ENCODE measurements at regions not wholly inside any gene's neighbourhood (a gene's known extent, or its start where the extent isn't known, plus 50 kb on each side); places are given as distances from the start of the nearest gene placed in this dataset.

DNA sequence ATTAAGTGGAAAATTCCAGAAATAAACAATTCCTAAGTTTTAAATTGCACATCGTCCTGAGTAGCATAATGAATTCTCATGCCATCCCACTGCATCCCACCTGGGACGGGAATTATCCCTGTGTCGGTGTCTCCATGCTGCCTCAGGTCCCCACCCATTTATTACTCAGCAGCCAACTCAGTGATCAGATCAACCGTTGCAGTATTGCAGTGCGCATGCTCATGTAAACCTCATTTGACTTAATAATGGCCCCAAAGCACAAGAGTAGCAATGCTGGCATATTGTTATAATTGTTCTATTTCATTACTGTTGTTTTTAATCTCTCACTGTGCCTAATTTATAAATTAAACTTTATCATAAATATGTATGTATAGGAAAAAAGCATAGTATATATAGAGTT is 214.4 kb downstream of the METTL4 start:
- no peak for DNase-seq (ENCODE audit: low read depth in 2 of 2)

DNA sequence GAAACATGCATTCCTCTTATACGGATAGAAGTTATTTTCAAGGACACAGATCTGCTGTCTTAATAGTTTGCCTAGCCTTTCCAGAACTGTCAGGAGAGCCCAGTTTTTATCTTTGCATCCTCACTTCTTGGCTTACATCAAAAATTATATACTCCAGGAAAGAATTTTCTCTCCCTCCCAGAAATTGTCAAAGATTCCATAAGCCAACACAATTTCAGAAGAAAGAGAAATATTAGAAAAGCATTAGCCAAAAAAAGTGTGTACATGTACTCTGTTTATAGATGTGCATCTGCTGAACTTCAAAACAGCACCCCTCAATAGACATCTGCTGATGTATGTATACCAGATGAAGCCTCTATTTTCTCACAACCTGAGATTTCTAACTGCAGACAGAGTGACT is 210.4 kb downstream of the METTL4 start:
- no peak for DNase-seq (ENCODE audit: low read depth in 2 of 2)

DNA sequence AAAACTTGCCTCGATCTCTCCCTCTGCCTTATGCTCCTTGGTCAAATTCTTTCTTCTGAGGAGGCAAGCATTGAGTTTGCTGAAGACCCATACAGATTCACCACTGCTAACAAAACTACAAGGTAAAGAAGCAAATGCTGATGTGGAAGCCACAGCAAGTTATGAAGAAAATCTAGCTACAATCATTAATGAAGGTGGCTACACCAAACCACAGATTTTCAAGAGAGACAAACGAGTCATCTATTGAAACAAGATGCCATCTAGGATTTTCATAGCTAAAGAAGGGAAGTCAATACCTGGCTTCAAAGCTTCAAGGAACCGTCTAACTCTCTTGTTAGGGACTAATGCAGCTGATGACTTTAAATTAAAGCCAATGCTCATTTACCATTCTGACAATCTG is 203.2 kb downstream of the METTL4 start:
- no peak for DNase-seq (ENCODE audit: low read depth in 2 of 2)

DNA sequence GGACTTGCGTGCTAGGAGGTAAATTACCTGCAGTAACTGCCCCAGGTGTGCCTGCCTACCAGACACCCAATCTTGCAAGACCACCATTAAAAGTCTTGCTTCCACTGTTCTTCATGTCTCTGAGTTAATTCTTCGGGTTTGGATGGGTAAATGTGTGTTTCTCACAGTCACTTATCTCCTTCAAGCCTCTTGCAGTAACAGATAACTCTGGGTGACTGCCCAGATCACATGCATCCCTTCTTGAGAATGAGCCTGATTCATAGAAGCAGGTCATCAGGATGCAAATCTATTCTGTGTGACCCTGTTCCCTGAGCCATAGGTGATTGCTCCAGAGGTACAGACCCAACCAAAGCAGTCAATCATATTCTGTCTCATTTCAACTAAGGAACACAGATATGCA is 194.6 kb downstream of the METTL4 start:
- DNase-seq (ENCODE audit: low read depth in 2 of 2) = no peak

DNA sequence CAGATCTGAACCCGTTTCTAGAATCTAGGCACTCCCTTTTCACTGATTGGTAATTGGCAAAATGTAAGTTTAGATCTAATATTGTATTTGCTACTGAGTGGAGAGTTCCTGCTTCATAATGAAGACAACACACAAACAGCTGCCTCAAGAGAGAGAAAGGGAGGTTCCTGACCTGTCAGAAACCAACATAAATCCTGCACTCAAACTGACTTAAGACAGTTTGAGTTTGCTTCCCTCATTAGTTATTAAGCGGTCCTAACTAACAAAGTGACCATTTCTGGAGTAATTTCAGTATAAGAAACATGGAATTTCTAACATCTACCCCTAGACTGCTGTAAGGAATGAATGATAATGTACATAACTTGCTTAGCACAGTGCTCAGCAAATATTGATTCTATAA is 191.2 kb downstream of the METTL4 start:
- DNase-seq (ENCODE audit: low read depth in 2 of 2) = no peak

DNA sequence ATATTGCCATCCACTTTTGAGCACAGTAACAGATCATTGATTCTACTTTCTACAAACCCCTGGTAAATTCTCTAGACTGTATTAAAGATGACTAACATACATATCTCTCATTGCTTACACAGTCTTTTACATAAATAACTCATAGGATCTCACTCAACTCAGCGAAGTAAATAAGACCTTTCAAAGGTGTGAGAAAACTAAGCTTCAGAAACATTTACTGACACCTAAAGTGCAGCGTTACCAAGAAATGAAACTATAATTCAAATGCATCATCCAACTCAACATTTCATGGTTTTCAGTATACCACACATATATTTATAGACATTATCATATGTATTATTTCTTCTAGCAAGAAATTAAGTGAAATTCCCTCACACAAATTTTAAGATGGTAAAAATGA is 189.8 kb downstream of the METTL4 start:
- DNase-seq (ENCODE audit: low read depth in 2 of 2) = no peak

DNA sequence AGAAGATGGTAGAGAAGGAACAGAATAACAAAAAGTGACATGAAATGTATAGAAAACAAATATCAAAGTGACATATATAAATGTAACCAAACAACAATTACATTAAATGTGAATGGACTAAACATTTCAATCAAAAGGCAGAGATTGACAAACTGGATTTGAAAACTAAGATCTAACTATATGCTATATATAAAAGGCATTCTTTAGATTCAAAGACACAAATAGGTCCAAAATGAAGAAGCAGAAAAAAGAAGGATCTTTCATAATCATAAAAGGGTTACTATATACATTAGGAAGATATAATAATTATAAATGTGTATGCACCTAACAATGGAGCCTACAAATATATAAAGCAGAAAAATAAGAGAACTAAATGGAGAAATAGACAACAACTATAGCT is 183.7 kb downstream of the METTL4 start:
- no peak for DNase-seq (ENCODE audit: low read depth in 2 of 2)

DNA sequence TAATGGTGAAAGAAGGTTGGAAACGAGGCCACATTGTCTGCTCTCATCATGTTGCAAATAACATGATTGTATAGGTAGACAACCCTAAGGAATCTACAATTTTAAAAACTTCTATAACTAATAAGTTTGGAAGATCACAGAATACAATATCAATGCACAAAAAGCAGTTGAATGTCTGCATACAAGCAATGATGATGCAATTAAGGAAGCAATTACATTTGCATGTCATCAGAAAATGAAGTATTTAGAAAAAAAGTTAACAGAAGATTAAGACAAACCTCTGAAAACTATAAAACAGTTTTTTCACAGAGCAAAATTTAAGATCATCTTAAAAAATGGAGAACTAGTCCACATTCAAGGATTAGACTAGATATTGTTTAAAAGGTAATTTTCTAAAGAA is 181.1 kb downstream of the METTL4 start:
- no peak for DNase-seq (ENCODE audit: low read depth in 2 of 2)

DNA sequence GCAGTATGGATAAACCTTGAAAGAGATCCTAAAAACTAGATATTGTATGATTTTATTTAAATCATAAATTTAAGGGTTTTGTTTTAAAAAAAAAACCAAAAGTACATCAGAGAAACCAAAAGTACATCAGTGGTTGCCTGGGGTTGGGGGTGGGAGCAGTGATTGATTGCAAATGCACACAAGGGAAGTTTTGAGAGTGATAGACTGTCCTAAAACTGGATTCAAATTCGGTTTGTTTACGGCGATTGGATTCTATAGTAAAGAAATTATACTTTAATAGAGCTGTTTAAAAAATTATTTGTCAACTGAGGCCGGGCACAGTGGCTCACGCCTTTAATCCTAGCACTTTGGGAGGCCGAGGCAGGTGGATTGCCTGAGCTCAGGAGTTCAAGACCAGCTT is 179.8 kb downstream of the METTL4 start:
- DNase-seq (ENCODE audit: low read depth in 2 of 2) = no peak

DNA sequence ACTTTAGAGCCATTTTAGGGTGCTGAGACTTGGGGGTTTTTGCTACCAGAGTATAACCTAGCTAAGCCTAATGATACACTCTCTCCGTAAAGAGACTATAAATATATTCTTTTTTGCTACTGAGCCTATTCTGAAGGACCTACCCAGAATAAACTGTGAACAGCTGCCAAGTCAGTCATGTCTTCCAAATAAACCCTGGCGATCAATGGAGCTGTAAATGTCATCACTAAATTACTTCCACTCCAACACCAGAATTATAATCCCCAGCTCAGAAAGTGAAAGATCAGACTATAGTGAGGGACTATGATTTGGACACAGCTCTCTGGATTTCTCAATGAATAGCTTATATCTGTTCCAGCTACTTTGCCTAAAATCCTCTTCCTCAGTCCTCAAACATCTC is 178.9 kb downstream of the METTL4 start:
- no peak for DNase-seq (ENCODE audit: low read depth in 2 of 2)

DNA sequence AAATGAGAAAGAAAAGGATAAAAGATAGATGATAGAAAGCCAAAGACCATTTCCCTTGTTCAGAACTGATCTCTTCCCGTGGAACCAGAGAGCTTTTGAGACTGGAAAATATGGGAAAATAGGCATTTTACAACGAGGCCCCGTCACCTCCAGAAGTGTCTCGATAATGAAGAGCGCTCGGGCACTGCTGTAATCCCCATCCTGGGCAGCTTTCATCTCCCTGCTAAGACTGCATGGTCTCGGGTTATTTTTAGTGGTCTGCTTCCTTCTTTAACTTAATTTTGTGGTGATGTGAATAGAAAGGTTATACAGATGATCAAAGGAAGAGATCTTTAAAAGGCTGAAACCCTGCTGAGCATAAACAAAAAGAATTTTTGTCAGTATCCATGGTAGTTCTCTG is 176.6 kb downstream of the METTL4 start:
- DNase-seq (ENCODE audit: low read depth in 2 of 2) = no peak

DNA sequence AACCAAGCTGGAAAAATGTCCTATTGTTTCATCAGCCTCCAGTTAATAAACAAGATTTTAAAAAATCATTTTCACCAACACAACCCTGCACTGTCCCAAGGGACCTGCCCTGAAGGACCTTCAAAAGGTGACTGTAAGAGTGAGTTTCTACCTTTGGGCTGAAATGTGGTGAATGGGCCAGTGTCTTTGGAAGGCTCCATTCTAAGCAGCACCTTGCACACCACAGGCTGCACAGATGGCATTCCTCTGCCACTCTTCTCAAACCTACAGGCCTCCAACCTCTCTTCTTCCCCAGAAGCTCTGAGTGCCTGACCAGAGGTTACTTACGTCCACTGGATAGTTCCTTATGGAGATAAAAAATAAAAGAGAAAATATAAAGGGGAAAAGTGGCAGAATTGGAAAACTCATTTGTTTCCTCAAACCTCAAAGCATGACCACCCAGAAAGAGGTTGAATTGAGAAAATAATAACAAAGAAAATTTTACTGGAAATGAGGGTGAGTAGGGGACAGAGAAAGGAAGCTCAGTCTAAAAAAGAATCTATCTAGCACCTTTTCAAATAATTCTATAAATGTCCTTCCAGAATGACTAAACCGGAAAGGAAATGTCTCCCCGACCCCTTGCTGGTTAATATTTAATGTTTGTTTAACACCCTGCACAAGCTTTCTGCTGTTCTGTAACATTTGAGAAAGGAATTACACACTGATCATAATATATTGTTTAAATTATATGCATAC is 175.7 kb downstream of the METTL4 start:
- DNase-seq (ENCODE audit: low read depth in 2 of 2) = no peak

DNA sequence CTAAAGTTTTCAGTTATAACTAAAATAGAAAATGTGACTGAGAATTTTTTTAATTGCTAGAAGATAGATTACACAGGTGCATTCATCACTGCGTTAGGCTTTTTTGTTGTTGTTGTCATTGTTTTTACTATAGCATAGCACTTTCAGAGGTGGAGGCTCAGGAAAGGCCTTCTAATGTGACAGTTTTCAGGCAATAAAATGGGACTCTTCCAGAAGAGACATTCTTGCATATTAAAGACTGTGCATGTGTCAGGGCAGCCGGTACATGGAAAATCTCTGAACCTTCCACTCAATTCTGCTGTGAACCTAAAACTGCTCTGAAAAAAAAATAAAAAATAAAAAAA is 175.2 kb downstream of the METTL4 start:
- no peak for DNase-seq (ENCODE audit: low read depth in 2 of 2)

DNA sequence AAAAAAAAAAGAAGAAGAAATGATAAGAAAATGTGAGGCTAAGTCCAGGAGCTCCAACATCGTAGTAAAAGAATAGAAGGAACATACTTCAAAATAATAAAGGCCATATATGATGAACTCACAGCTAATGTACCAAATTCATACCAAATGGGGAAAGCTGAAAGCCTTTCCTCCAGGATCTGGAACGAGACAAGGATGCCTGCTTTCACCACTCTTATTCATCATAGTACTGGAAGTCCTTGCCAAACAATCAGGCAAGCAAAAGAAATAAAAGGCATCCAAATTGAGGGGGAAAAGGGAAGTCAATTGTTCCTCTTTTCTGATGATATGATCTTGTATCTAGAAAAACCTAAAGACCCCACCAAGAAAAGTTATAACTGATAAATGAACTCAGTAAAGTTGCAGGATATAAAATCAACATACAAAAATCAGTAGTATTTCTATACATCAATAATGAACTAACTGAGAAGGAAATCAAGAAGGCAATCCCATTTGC is 170.6 kb downstream of the METTL4 start:
- DNase-seq (ENCODE audit: low read depth in 2 of 2) = no peak

DNA sequence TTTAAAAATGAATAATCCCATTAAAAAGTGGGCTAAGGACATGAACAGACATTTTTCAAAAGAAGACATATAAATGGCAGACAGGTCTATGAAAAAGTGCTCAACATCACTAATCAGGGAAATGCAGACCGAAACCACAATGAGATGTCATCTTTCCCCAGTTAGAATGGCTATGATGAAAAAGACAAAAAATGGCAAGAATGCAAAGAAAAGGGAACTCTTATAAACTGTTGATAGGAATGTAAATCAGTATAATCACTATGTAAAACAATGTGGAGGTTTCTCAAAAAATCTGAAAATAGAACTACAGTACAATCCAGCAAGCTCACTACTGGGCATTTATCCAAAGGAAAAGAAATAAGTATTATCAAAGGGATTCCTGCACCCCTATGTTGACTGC is 169.2 kb downstream of the METTL4 start:
- no peak for DNase-seq (ENCODE audit: low read depth in 2 of 2)

DNA sequence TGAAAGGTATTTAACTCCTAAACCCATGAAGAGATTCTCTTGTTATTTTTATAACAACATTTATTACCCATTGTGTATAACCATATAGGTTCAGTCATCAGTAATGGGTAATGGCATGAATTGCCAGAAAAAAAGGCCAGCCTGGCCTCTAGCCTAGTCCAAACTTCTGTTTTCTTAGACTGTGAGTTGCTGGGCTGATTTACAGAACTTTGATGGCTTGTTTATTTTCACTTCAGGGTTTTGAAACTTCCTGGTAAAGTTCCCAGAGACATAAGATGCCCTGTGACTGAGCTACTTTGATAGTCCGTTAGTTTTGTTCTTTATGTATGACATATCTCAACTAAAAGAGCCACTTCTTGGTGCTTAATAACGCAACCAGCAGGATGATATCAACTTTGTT is 164.8 kb downstream of the METTL4 start:
- DNase-seq (ENCODE audit: low read depth in 2 of 2) = no peak

DNA sequence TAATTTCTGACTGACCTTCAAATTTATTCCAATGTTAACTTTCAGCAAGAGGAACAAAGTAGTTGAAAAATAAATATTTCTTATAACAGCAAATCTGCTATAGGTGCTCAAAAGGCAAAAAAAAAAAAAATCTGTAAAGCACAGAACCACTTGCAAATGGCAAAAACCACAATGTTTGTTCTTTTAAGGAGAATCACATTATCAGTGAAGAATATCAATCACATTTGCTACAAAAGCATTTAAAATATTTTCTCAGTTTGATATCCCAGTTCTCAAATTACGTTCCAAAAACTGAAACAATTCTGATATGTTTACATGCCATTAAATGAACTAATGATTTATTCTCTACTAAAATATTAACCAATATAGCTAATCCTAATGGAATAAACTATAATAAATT is 163.3 kb downstream of the METTL4 start:
- no peak for DNase-seq (ENCODE audit: low read depth in 2 of 2)

DNA sequence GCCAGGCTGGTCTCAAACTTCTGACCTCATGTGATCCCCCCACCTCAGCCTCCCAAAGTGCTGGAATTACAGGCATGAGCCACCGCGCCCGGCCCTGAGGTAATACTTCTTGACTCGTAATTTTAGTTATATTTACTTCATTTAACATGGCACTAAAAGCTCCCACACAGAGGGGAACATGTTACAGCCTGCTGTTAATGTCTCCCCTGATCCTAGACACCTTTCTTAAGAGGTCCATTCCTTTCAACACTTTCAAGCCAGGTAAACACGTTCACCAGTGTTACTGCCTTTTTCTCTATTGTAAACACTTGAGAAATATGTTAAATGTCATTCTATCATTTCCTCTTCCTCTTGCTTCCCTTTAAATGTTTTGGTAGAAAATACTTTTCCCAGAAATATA is 161.4 kb downstream of the METTL4 start:
- DNase-seq (ENCODE audit: low read depth in 2 of 2) = no peak

DNA sequence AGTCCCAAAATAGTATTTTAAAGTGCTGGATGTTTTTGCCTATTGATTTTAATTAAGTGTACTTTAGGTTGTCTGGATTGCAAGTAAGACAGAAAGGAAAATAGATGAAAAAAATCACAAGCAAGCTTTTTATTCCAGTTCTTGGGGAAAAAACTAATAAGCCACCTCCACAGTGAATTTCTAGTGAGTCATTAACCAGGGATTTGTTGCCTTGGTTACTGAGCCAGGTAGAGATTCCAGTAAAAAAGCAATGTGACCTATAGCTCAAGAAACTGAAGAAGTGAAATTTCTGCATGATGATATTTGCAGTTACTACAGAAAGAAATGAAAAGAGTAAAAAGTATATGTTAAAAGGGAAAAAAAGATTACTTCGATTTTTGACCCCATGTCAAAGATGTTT is 160.6 kb downstream of the METTL4 start:
- DNase-seq (ENCODE audit: low read depth in 2 of 2) = no peak

DNA sequence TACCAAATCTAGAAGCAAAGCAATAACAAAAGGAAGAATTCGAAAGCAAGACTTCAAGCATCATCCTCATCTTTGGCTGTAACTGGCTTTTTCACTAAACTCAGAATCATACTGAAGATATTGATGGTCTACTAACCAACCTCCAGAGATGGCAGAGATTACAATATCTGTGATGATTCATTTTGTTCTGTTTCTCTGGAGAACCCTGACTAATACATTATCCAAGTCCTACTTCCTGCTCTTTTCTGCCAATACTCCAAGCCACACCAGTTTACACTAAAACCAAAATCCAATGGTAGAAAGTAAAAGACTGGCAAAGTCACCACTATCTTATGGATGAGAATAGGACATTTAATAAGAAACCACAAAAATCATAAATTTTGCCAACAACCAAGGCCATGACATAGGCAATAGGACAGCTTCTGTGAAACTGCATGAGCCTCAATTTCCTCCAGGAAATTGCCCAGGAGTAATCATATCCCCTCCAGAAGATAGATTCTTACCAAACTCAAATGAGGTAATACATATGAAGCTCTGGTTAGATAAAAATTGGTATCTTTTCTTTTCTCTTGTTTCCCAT is 159.8 kb downstream of the METTL4 start:
- no peak for DNase-seq (ENCODE audit: low read depth in 2 of 2)

DNA sequence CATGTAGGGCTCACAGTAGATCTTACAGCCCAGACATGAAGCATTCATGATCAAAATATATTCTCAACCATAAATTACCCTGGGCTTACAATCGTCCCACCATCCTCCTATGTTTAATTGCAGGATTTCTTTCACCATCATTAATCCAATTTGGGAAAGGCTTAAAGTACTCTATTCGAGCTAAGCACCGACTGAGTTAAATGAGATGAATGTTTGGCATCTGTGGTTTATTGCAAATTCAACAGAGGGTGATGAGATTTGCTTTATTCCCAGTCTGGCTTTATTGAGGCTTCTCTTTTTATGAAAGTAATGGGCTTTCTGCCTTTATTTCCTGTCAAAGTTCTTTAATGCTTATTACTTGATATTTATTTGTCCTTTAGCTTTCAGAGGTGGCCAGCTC is 159.0 kb downstream of the METTL4 start:
- no peak for DNase-seq (ENCODE audit: low read depth in 2 of 2)

DNA sequence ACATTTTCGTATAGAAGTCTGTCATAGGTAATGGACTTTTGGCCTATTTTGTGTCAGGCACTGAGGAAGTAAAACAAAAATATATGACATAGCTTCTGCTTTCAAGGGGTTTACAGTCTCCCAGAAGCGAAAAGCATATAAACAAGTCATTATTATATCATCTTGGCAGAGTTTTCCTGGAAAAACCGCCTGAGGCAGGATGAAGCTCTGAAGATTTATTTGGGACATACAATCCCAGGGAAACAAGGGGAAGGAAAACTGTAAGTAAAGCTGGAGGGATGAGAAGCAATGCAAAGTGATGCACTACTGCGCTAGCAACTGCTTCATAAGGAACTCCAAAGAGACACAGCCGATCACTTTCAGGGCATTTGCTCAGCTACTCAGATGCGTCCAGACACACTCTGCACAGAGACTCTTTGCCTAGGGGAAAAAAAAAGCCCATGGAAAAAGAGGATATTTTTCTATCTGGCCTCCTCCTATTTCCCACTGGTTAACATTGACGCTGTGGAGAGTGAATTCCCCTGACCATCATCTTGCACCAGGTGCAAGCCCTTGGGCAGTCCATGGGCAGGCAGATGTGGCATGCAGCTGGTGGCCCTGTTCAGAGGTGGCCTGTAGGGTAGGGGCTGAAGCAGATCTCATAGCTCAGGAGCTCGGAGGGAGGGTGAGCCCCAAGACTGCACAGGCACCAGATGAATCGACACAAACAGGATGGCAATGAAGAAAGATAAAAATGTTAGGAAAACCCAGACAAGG is 158.1 kb downstream of the METTL4 start:
- no peak for DNase-seq (ENCODE audit: low read depth in 2 of 2)

DNA sequence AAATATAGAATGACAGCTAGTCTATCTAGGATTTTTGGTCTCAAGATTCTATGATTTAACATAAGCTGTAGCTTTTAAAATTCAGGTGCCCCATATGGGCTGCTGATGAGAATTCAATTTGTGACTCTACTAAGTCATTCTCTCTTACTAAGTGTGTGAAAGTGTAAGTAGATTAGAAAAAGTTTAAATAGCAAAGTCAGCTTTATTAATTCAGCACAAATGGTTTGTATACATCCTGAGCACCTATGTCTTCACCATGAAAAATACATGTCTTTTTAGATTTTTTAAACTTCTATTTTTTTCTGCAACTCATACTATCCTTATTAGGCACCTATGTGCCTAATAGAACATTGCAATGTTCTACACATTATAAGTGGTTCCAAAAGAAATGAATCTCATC is 157.1 kb downstream of the METTL4 start:
- no peak for DNase-seq (ENCODE audit: low read depth in 2 of 2)
